ENCODE measurements at regions not wholly inside any gene's neighbourhood (a gene's known extent, or its start where the extent isn't known, plus 50 kb on each side); places are given as distances from the start of the nearest gene placed in this dataset.
A peak's percentile ranks its signal among the peaks of the same experiment; 100 is the strongest.
"Not testable (repeated sequence)": the region's sequence is repeated elsewhere in the genome, so short reads cannot be mapped to it uniquely, and the experiment has no call there.

DNA sequence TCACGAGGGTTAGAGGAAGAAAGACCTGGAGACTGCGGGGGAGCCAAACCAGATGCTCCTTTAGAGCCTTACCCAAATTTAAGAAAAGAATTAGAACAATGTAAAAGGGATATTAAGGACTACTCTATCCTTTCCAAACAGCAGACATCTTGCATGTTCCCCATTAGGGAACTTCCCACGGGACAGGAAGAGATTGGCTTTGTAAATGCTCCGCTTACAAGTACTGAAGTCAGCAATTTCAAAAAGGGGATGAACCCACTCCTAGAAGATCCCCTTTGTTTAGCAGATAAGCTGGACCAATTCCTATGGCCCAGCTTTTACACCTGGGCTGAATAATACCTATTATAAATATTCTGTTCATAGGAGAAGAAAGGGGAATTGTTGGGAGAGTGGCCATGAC is 74.2 kb downstream of the APOBEC1 start:
- 100% methylated on average over 1 of the region's 4 CpGs for WGBS (ENCODE audit: insufficient coverage)
- Histone ChIP-seq H3K9me3 (ENCODE audit: control extremely low read depth in 1 of 5, control insufficient read depth in 4 of 5, insufficient read depth in 2 of 5, low read depth in 1 of 5, low read length in 4 of 5) (no peaks in the 10 kb centered on the region), H3K27me3 (replicated peaks in 2 of 5; ENCODE audit: control insufficient read depth in 4 of 5, insufficient read depth in 5 of 5, low read length in 4 of 5) (no peaks in the 10 kb centered on the region), H3K4me1 (ENCODE audit: control extremely low read depth in 1 of 4, control insufficient read depth in 4 of 4, insufficient read depth in 4 of 4, low read length in 3 of 4) (peaks cover 0 to 6% (median 2%) of the 10 kb centered on the region in 4 experiments), H3K27ac (ENCODE audit: insufficient read depth in 1 of 2, low read depth in 1 of 2, low read length in 2 of 2, poor library complexity in 1 of 2, severe bottlenecking in 2 of 2) (no peak overlapping the region), H3K4me3 (ENCODE audit: control insufficient read depth in 1 of 7, extremely low read depth in 1 of 7, insufficient read depth in 4 of 7, low read depth in 2 of 7, low read length in 6 of 7) (no peak overlapping the region), H3K36me3 (ENCODE audit: control insufficient read depth in 4 of 4, insufficient read depth in 4 of 4, low read length in 3 of 4) (no peaks in the 10 kb centered on the region)
- DNase-seq: no peak
- ChIA-PET CTCF (no interaction called here), POLR2A (no interaction called here)

DNA sequence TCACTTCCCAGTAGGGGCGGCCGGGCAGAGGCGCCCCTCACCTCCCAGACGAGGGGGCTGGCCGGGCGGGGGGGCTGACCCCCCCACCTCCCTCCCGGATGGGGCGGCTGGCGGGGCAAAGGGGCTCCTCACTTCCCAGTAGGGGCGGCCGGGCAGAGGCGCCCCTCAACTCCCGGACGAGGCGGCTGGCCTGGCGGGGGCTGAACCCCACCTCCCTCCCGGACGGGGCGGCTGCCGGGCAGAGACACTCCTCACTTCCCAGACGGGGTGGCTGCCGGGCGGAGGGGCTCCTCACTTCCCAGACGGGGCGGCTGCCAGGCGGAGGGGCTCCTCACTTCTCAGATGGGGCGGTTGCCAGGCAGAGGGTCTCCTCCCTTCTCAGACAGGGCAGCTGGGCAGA is 75.6 kb downstream of the APOBEC1 start:
- POLR2A ChIA-PET; DNase-seq; H3K27me3 ChIP-seq (replicated peaks in 2 of 5; ENCODE audit: control insufficient read depth in 4 of 5, insufficient read depth in 5 of 5, low read length in 4 of 5); H3K4me3 ChIP-seq (ENCODE audit: control insufficient read depth in 1 of 7, extremely low read depth in 1 of 7, insufficient read depth in 4 of 7, low read depth in 2 of 7, low read length in 6 of 7); H3K9me3 ChIP-seq (ENCODE audit: control extremely low read depth in 1 of 5, control insufficient read depth in 4 of 5, insufficient read depth in 2 of 5, low read depth in 1 of 5, low read length in 4 of 5); CTCF ChIA-PET; H3K36me3 ChIP-seq (ENCODE audit: control insufficient read depth in 4 of 4, insufficient read depth in 4 of 4, low read length in 3 of 4); H3K27ac ChIP-seq (ENCODE audit: insufficient read depth in 1 of 2, low read depth in 1 of 2, low read length in 2 of 2, poor library complexity in 1 of 2, severe bottlenecking in 2 of 2); H3K4me1 ChIP-seq (ENCODE audit: control extremely low read depth in 1 of 4, control insufficient read depth in 4 of 4, insufficient read depth in 4 of 4, low read length in 3 of 4): not testable (repeated sequence)
- 100% methylated on average over 11 of the region's 27 CpGs for WGBS (ENCODE audit: insufficient coverage)

- POLR2A ChIA-PET; H3K4me1 ChIP-seq (ENCODE audit: control extremely low read depth in 1 of 4, control insufficient read depth in 4 of 4, insufficient read depth in 4 of 4, low read length in 3 of 4); H3K36me3 ChIP-seq (ENCODE audit: control insufficient read depth in 4 of 4, insufficient read depth in 4 of 4, low read length in 3 of 4); H3K9me3 ChIP-seq (ENCODE audit: control extremely low read depth in 1 of 5, control insufficient read depth in 4 of 5, insufficient read depth in 2 of 5, low read depth in 1 of 5, low read length in 4 of 5); H3K27me3 ChIP-seq (replicated peaks in 2 of 5; ENCODE audit: control insufficient read depth in 4 of 5, insufficient read depth in 5 of 5, low read length in 4 of 5); H3K27ac ChIP-seq (ENCODE audit: insufficient read depth in 1 of 2, low read depth in 1 of 2, low read length in 2 of 2, poor library complexity in 1 of 2, severe bottlenecking in 2 of 2): not testable (repeated sequence)
- 10% methylated on average over 2 of the region's 4 CpGs for WGBS (ENCODE audit: insufficient coverage)
- CTCF ChIA-PET: interaction anchor here (2.0 kb wide), 1 partner anchor 49 kb away, joined by 8 read pairs; no protein-coding TSS in a partner anchor
- DNase-seq: peak; percentile 75 to 82 (median 82)
- H3K4me3 ChIP-seq (ENCODE audit: control insufficient read depth in 1 of 7, extremely low read depth in 1 of 7, insufficient read depth in 4 of 7, low read depth in 2 of 7, low read length in 6 of 7): peak overlapping the region in 2 of 7 experiments; percentile 28 to 47
Observed at GRCh38 chr12:7588742-7589329, 76.9 kb downstream of the APOBEC1 start.

GRCh38 chr12:7584137-7584536 is 80.6 kb upstream of the CD163 start:
- H3K27ac ChIP-seq (ENCODE audit: insufficient read depth in 1 of 2, low read depth in 1 of 2, low read length in 2 of 2, poor library complexity in 1 of 2, severe bottlenecking in 2 of 2); H3K4me1 ChIP-seq (ENCODE audit: control extremely low read depth in 1 of 4, control insufficient read depth in 4 of 4, insufficient read depth in 4 of 4, low read length in 3 of 4); H3K4me3 ChIP-seq (ENCODE audit: control insufficient read depth in 1 of 7, extremely low read depth in 1 of 7, insufficient read depth in 4 of 7, low read depth in 2 of 7, low read length in 6 of 7); H3K36me3 ChIP-seq (ENCODE audit: control insufficient read depth in 4 of 4, insufficient read depth in 4 of 4, low read length in 3 of 4); CTCF ChIA-PET; H3K27me3 ChIP-seq (replicated peaks in 2 of 5; ENCODE audit: control insufficient read depth in 4 of 5, insufficient read depth in 5 of 5, low read length in 4 of 5); H3K9me3 ChIP-seq (ENCODE audit: control extremely low read depth in 1 of 5, control insufficient read depth in 4 of 5, insufficient read depth in 2 of 5, low read depth in 1 of 5, low read length in 4 of 5): not testable (repeated sequence)
- WGBS (ENCODE audit: insufficient coverage): 89% methylated on average over 1 of the region's 1 CpG
- POLR2A ChIA-PET: interaction anchor here (0.6 kb wide), 1 partner anchor 122 kb away, joined by 3 read pairs; no protein-coding TSS in a partner anchor
- DNase-seq: peak in 2 of 3 donors; percentile 21 to 37

- 100% methylated on average over 5 of the region's 6 CpGs for WGBS (ENCODE audit: insufficient coverage)
- no peak for DNase-seq
- Histone ChIP-seq H3K27ac (ENCODE audit: insufficient read depth in 1 of 2, low read depth in 1 of 2, low read length in 2 of 2, poor library complexity in 1 of 2, severe bottlenecking in 2 of 2) (no peak overlapping the region), H3K9me3 (ENCODE audit: control extremely low read depth in 1 of 5, control insufficient read depth in 4 of 5, insufficient read depth in 2 of 5, low read depth in 1 of 5, low read length in 4 of 5) (peaks cover 0 to 9% (median 0%) of the 10 kb centered on the region in 5 experiments), H3K4me3 (ENCODE audit: control insufficient read depth in 1 of 7, extremely low read depth in 1 of 7, insufficient read depth in 4 of 7, low read depth in 2 of 7, low read length in 6 of 7) (no peak overlapping the region), H3K36me3 (ENCODE audit: control insufficient read depth in 4 of 4, insufficient read depth in 4 of 4, low read length in 3 of 4) (no peaks in the 10 kb centered on the region), H3K27me3 (replicated peaks in 2 of 5; ENCODE audit: control insufficient read depth in 4 of 5, insufficient read depth in 5 of 5, low read length in 4 of 5) (no peaks in the 10 kb centered on the region), H3K4me1 (ENCODE audit: control extremely low read depth in 1 of 4, control insufficient read depth in 4 of 4, insufficient read depth in 4 of 4, low read length in 3 of 4) (peaks cover 0 to 2% (median under 1%) of the 10 kb centered on the region in 4 experiments)
- CTCF ChIA-PET: interaction anchor here (0.6 kb wide), 2 partner anchors 165 to 393 kb away, joined by 3 to 4 read pairs; no protein-coding TSS in a partner anchor
- POLR2A ChIA-PET: no interaction called here
Observed at GRCh38 chr12:7583471-7583870, 79.9 kb upstream of the CD163 start.

- 100% methylated on average over 2 of the region's 2 CpGs for WGBS (ENCODE audit: insufficient coverage)
- CTCF ChIA-PET: interaction anchor here (0.6 kb wide), 2 partner anchors 166 to 392 kb away, joined by 3 to 4 read pairs; no protein-coding TSS in a partner anchor
- Histone ChIP-seq H3K27ac (ENCODE audit: insufficient read depth in 1 of 2, low read depth in 1 of 2, low read length in 2 of 2, poor library complexity in 1 of 2, severe bottlenecking in 2 of 2) (no peak overlapping the region), H3K4me3 (ENCODE audit: control insufficient read depth in 1 of 7, extremely low read depth in 1 of 7, insufficient read depth in 4 of 7, low read depth in 2 of 7, low read length in 6 of 7) (no peak overlapping the region), H3K4me1 (ENCODE audit: control extremely low read depth in 1 of 4, control insufficient read depth in 4 of 4, insufficient read depth in 4 of 4, low read length in 3 of 4) (no peaks in the 10 kb centered on the region), H3K27me3 (replicated peaks in 2 of 5; ENCODE audit: control insufficient read depth in 4 of 5, insufficient read depth in 5 of 5, low read length in 4 of 5) (no peaks in the 10 kb centered on the region), H3K9me3 (ENCODE audit: control extremely low read depth in 1 of 5, control insufficient read depth in 4 of 5, insufficient read depth in 2 of 5, low read depth in 1 of 5, low read length in 4 of 5) (peaks cover 0 to 9% (median 0%) of the 10 kb centered on the region in 5 experiments), H3K36me3 (ENCODE audit: control insufficient read depth in 4 of 4, insufficient read depth in 4 of 4, low read length in 3 of 4) (no peaks in the 10 kb centered on the region)
- no peak for DNase-seq
- POLR2A ChIA-PET: no interaction called here
Observed at GRCh38 chr12:7582796-7583195, 79.2 kb upstream of the CD163 start.

DNA sequence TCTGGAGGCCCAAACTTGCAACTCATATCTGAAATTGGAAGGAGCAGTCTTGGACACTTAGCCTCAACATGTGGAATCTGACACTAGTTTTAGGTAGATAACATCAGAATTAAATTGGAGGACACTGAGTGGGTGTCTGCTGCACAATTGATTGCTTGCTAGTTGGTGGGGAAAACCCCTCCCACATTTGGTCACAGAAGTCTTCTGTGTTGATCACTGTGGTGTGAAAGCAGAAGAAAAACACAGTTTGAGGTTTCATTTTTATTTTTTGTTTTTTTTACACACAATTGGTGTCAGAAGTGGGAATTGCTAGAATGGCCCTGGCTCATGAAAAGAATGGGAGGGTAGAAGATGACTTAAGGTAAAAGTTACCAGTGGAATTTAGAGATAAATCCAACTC is 78.0 kb upstream of the CD163 start:
- Histone ChIP-seq H3K4me3 (ENCODE audit: control insufficient read depth in 1 of 7, extremely low read depth in 1 of 7, insufficient read depth in 4 of 7, low read depth in 2 of 7, low read length in 6 of 7) (no peak overlapping the region), H3K36me3 (ENCODE audit: control insufficient read depth in 4 of 4, insufficient read depth in 4 of 4, low read length in 3 of 4) (no peaks in the 10 kb centered on the region), H3K27ac (ENCODE audit: insufficient read depth in 1 of 2, low read depth in 1 of 2, low read length in 2 of 2, poor library complexity in 1 of 2, severe bottlenecking in 2 of 2) (no peak overlapping the region), H3K27me3 (replicated peaks in 2 of 5; ENCODE audit: control insufficient read depth in 4 of 5, insufficient read depth in 5 of 5, low read length in 4 of 5) (no peaks in the 10 kb centered on the region), H3K9me3 (ENCODE audit: control extremely low read depth in 1 of 5, control insufficient read depth in 4 of 5, insufficient read depth in 2 of 5, low read depth in 1 of 5, low read length in 4 of 5) (peaks cover 0 to 9% (median 0%) of the 10 kb centered on the region in 5 experiments), H3K4me1 (ENCODE audit: control extremely low read depth in 1 of 4, control insufficient read depth in 4 of 4, insufficient read depth in 4 of 4, low read length in 3 of 4) (no peaks in the 10 kb centered on the region)
- DNase-seq: no peak
- CTCF ChIA-PET: interaction anchor here (1.3 kb wide), 1 partner anchor 9 kb away, joined by 3 read pairs; no protein-coding TSS in a partner anchor
- POLR2A ChIA-PET: interaction anchor here (0.6 kb wide), 1 partner anchor 180 kb away, joined by 3 read pairs; no protein-coding TSS in a partner anchor

All from common myeloid progenitor, CD34-positive (primary cell).